Karpas-422 (cell line): ENCODE measurements at regions not wholly inside any gene's neighbourhood (a gene's known extent, or its start where the extent isn't known, plus 50 kb on each side); places are given as distances from the start of the nearest gene placed in this dataset.
A peak's percentile ranks its signal among the peaks of the same experiment; 100 is the strongest.

Experiments used
- DNase-seq: peaks from one replicate; pipeline ENCODE4 v3.0.0-alpha.2; 2015
- H2AFZ ChIP-seq: fragments of 200-600 bp; sonication (generic); 2 replicates; pipeline ENCODE4 v1.6.1; 2014; ENCODE audit warnings: antibody characterized with exemption, low read length, mixed read lengths
- H3K27ac ChIP-seq: fragments of 200-600 bp; sonication (generic); 2 replicates; pipeline ENCODE4 v1.5.1; 2014; ENCODE audit warnings: mild to moderate bottlenecking, low read length, moderate library complexity
- H3K27me3 ChIP-seq: fragments of 200-600 bp; sonication (generic); 2 replicates; pipeline ENCODE4 v1.6.1; 2014; ENCODE audit warnings: low read length, mixed read lengths
- H3K36me3 ChIP-seq: fragments of 200-600 bp; sonication (generic); 2 replicates; pipeline ENCODE4 v1.6.1; 2014; ENCODE audit warnings: low read length, mixed read lengths; ENCODE audit not compliant: insufficient read depth
- H3K4me1 ChIP-seq: fragments of 200-600 bp; sonication (generic); 2 replicates; pipeline ENCODE4 v1.6.1; 2014; ENCODE audit warnings: mild to moderate bottlenecking, low read length, mixed read lengths
- H3K4me2 ChIP-seq: fragments of 200-600 bp; sonication (generic); 2 replicates; pipeline ENCODE4 v1.6.1; 2014; ENCODE audit warnings: low read length, low read depth, mild to moderate bottlenecking; ENCODE audit not compliant: poor library complexity, severe bottlenecking
- H3K4me3 ChIP-seq: fragments of 200-600 bp; sonication (generic); 2 replicates; pipeline ENCODE4 v1.5.1; 2014; ENCODE audit warnings: mild to moderate bottlenecking, antibody characterized with exemption, low read length, mixed read lengths
- H3K79me2 ChIP-seq: fragments of 200-600 bp; sonication (generic); 2 replicates; pipeline ENCODE4 v1.6.1; 2014; ENCODE audit warnings: mild to moderate bottlenecking, low read length, mixed read lengths
- H3K9ac ChIP-seq: fragments of 200-600 bp; sonication (generic); 2 replicates; pipeline ENCODE4 v1.6.0; 2014; ENCODE audit warnings: low read length
- H3K9me2 ChIP-seq: fragments of 200-600 bp; sonication (generic), shearing (Covaris generic); replicated peaks from 2 replicates; pipeline ENCODE4 v1.6.0; 2014; ENCODE audit warnings: mild to moderate bottlenecking, low read length, moderate library complexity; ENCODE audit not compliant: insufficient read depth
- H3K9me3 ChIP-seq: fragments of 300-700, 200-600 bp; sonication (generic); 2 replicates; pipeline ENCODE4 v1.6.1; 2014; ENCODE audit warnings: low read length, mixed read lengths
- H4K20me1 ChIP-seq: fragments of 200-600 bp; sonication (generic); 2 replicates; pipeline ENCODE4 v1.6.1; 2014; ENCODE audit warnings: mild to moderate bottlenecking, antibody characterized with exemption, low read length, low read depth; ENCODE audit not compliant: insufficient read depth

GRCh38 chr7:30225863-30226613, 58.4 kb upstream of the ZNRF2 start:
- peak overlapping the region; percentile 67 for H3K9ac ChIP-seq
- H3K27ac ChIP-seq: peak overlapping the region; percentile 93
- H2AFZ ChIP-seq: peak overlapping the region; percentile 31

DNA sequence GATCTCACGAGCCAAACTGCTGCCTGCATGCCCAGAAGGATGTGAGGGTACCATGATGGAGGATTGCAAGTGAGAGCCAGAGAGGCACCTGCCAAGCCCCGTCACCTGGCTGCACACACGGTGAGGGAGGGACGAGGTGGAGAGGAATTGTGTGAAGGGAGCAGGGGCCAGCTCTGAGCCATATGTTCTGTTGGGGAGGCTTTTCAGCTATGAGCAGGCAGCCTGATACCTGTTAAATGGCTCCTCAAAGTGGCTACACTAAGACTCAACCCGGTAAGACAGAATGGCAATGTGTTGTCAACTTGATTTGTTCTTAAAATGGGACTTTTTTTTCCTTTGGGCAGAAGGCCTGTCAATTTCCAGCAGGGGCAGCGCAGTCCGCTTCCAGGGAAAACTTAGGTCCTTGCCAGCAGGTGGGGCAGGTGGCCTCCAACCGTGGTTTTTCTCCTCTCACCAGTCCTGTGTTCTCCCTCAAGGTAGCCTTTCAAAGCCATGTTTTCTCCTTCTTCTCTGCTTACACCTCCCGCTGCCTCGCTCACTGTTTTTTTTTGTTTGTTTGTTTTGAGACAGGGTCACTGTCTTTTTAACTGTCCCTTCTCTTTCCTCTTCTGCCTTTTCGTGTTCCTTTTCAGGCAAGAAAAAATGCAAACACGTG, 57.7 kb upstream of the ZNRF2 start:
- DNase-seq: no peak
- Histone ChIP-seq H3K79me2 (no peaks in the 10 kb centered on the region), H3K36me3 (peaks cover 8% of the 10 kb centered on the region; the same call in 1 of the 2 replicates), H3K27ac (peak overlapping the region; percentile 93), H3K9ac (peak overlapping the region; percentile 67), H3K9me3 (peaks cover 8% of the 10 kb centered on the region; the same call in 1 of the 2 replicates), H3K9me2 (no peaks in the 10 kb centered on the region), H3K4me3 (no peak overlapping the region; the same call in 1 of the 2 replicates), H2AFZ (peak overlapping the region; percentile 31; the same call in 1 of the 2 replicates), H3K27me3 (no peaks in the 10 kb centered on the region), H3K4me1 (peaks cover 41% of the 10 kb centered on the region), H3K4me2 (peak overlapping the region; percentile 64), H4K20me1 (no peaks in the 10 kb centered on the region)

More at GRCh38 chr7:30225863-30226613, 58.4 kb upstream of the ZNRF2 start:
- DNase-seq: peak; percentile 93
- H3K4me2 ChIP-seq: peak overlapping the region; percentile 64
- no peaks in the 10 kb centered on the region for H4K20me1 ChIP-seq
- peaks cover 41% of the 10 kb centered on the region for H3K4me1 ChIP-seq
- H3K9me3 ChIP-seq: peaks cover 8% of the 10 kb centered on the region; the same call in 1 of the 2 replicates
- H3K27me3 ChIP-seq: no peaks in the 10 kb centered on the region
- H3K79me2 ChIP-seq: no peaks in the 10 kb centered on the region
- H3K36me3 ChIP-seq: peaks cover 8% of the 10 kb centered on the region; the same call in 1 of the 2 replicates
- peak overlapping the region; percentile 11; the same call in 1 of the 2 replicates for H3K4me3 ChIP-seq
- H3K9me2 ChIP-seq: no peaks in the 10 kb centered on the region

DNA sequence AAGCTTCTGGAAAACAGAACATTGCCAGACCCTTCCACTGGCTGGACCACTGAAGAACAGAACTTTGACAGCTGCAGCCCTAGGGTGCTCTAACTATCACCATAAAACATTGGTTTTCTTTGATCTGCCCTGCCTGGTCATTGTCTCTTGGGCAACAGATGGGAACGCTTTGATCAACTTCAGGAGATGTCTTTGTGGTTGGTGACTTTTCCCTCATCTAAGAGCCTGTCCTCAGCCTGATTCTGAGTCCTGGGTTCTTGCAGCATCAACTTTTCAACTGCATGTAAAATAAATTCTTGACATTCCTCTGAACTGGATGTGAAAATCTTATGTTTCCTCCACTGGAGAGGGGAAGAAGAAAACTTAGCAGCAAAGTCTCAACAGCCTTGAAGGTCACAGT, 53.1 kb upstream of the ZNRF2 start:
- Histone ChIP-seq H3K9me2 (no peaks in the 10 kb centered on the region), H3K4me3 (no peak overlapping the region), H3K27ac (no peak overlapping the region), H3K4me1 (peaks cover 21% of the 10 kb centered on the region), H2AFZ (no peak overlapping the region), H3K4me2 (no peak overlapping the region), H3K27me3 (no peaks in the 10 kb centered on the region), H4K20me1 (no peaks in the 10 kb centered on the region), H3K36me3 (no peaks in the 10 kb centered on the region), H3K79me2 (no peaks in the 10 kb centered on the region), H3K9me3 (no peaks in the 10 kb centered on the region), H3K9ac (no peak overlapping the region)
- no peak for DNase-seq

GRCh38 chr7:30232391-30232790, 52.0 kb upstream of the ZNRF2 start:
- H3K9ac ChIP-seq: no peak overlapping the region
- H4K20me1 ChIP-seq: no peaks in the 10 kb centered on the region
- H3K9me2 ChIP-seq: no peaks in the 10 kb centered on the region
- H3K79me2 ChIP-seq: no peaks in the 10 kb centered on the region
- H3K36me3 ChIP-seq: no peaks in the 10 kb centered on the region
- H3K27ac ChIP-seq: no peak overlapping the region; the same call in 1 of the 2 replicates
- H3K4me1 ChIP-seq: peaks cover 24% of the 10 kb centered on the region
- H3K4me2 ChIP-seq: no peak overlapping the region
- H3K27me3 ChIP-seq: no peaks in the 10 kb centered on the region
- H3K4me3 ChIP-seq: no peak overlapping the region
- no peaks in the 10 kb centered on the region for H3K9me3 ChIP-seq
- no peak overlapping the region for H2AFZ ChIP-seq
- no peak for DNase-seq
